ENCODE measurements at regions not wholly inside any gene's neighbourhood (a gene's known extent, or its start where the extent isn't known, plus 50 kb on each side); places are given as distances from the start of the nearest gene placed in this dataset.

- DNase-seq (no peak), ATAC-seq (no peak)
- intact Hi-C loops (cut with DNase I) = no loop called here
- H3K36me3 ChIP-seq (replicated peaks in 1 of 2; ENCODE audit: insufficient read depth in 1 of 2, low read depth in 2 of 2) = no peaks in the 10 kb centered on the region
- H3K9me3 ChIP-seq = no peaks in the 10 kb centered on the region
- H3K27ac ChIP-seq = no peak overlapping the region
- TF ChIP-seq CTCF (IDR thresholded peaks at IDR 0.05) (no peak), POLR2A (IDR thresholded peaks at IDR 0.05) (no peak)
- H3K27me3 ChIP-seq = peaks cover 0 to 7% of the 10 kb centered on the region in 2 donors
- H3K4me1 ChIP-seq = no peaks in the 10 kb centered on the region
- H3K4me3 ChIP-seq = no peak overlapping the region
- 80 to 94% methylated on average over 2 of the region's 2 CpGs for WGBS, 2 donors
Measured at GRCh38 chr11:116079580-116079979, 575.4 kb upstream of the CADM1 start.

- no peak for ATAC-seq
- Histone ChIP-seq H3K9me3 (no peaks in the 10 kb centered on the region), H3K27me3 (peaks cover 0 to 7% of the 10 kb centered on the region in 2 donors), H3K4me3 (no peak overlapping the region), H3K36me3 (replicated peaks in 1 of 2; ENCODE audit: insufficient read depth in 1 of 2, low read depth in 2 of 2) (no peaks in the 10 kb centered on the region), H3K4me1 (no peaks in the 10 kb centered on the region), H3K27ac (no peak overlapping the region)
- WGBS, 2 donors = 37 to 45% methylated on average over 6 of the region's 6 CpGs
- TF ChIP-seq POLR2A (IDR thresholded peaks at IDR 0.05) (no peak), CTCF (IDR thresholded peaks at IDR 0.05) (no peak)
- intact Hi-C loops (cut with DNase I) = no loop called here
- no peak for DNase-seq
Measured at GRCh38 chr11:116078101-116078591, 573.9 kb upstream of the CADM1 start.

GRCh38 chr11:116077092-116077491 is 572.9 kb upstream of the CADM1 start:
- H3K9me3 ChIP-seq = no peaks in the 10 kb centered on the region
- DNase-seq (no peak), ATAC-seq (no peak)
- TF ChIP-seq POLR2A (IDR thresholded peaks at IDR 0.05) = no peak
- TF ChIP-seq CTCF (IDR thresholded peaks at IDR 0.05) = no peak
- no peak overlapping the region for H3K4me3 ChIP-seq
- intact Hi-C loops (cut with DNase I) = no loop called here
- H3K27ac ChIP-seq = no peak overlapping the region
- no peaks in the 10 kb centered on the region for H3K4me1 ChIP-seq
- no peaks in the 10 kb centered on the region for H3K36me3 ChIP-seq (replicated peaks in 1 of 2; ENCODE audit: insufficient read depth in 1 of 2, low read depth in 2 of 2)
- 64 to 75% methylated on average over 2 of the region's 2 CpGs for WGBS, 2 donors
- peaks cover 0 to 7% of the 10 kb centered on the region in 2 donors for H3K27me3 ChIP-seq

GRCh38 chr11:116073854-116074837 is 569.9 kb upstream of the CADM1 start:
- ATAC-seq (no peak), DNase-seq (peak in 2 of 4 donors; percentile 17 to 19)
- H3K27me3 ChIP-seq = peaks cover 0 to 7% of the 10 kb centered on the region in 2 donors
- no peak overlapping the region for H3K27ac ChIP-seq
- H3K4me1 ChIP-seq = no peaks in the 10 kb centered on the region
- 26 to 36% methylated on average over 17 to 18 of the region's 18 CpGs for WGBS, 2 donors
- no peak for TF ChIP-seq POLR2A (IDR thresholded peaks at IDR 0.05)
- TF ChIP-seq CTCF (IDR thresholded peaks at IDR 0.05) = no peak
- no peaks in the 10 kb centered on the region for H3K36me3 ChIP-seq (replicated peaks in 1 of 2; ENCODE audit: insufficient read depth in 1 of 2, low read depth in 2 of 2)
- intact Hi-C loops (cut with DNase I) = no loop called here
- H3K9me3 ChIP-seq = no peaks in the 10 kb centered on the region
- H3K4me3 ChIP-seq = no peak overlapping the region
